ENCODE measurements at regions not wholly inside any gene's neighbourhood (a gene's known extent, or its start where the extent isn't known, plus 50 kb on each side); places are given as distances from the start of the nearest gene placed in this dataset.

DNA sequence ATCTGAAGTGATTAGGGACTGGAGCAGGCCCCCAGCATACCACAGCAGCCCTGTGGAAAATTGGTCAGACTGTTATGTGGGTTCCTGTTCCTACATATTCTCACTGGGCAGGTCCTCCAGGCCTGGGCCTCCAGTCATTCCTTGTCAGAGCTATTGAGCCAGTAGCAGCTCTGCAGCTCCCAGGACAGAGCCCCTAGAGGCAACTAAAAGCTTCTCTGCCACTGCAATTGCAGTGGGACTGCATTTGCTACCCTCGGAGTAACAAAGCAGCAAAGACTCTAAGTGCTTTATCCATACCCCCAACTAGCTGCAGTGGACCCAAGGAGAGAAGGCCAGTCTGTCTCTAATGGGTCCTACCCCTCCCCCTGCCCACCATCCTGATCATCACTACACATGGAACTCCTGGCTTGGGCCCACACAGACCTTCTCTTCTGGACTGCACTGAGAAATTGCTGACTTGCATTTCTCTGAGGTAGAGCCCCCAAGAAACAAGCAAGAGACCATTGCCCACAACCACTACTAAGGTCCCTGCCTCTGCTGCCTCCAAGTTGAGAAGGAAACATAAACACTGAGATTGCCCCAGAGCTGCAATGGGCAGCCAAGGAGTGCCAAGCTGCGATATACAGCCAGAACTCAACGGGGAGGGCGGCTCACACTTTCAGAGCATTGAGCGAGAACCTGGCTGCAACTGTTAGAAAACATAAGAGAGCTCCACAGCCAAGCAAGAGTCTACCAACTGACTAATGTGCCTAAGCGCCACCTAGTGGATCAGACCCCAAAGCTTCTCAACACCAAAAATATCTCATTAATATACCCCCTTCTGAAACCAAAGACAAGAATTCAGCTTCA, 738.7 kb upstream of the NDST4 start:
- peak; percentile 24 for DNase-seq
- TF ChIP-seq, protein P1, sequence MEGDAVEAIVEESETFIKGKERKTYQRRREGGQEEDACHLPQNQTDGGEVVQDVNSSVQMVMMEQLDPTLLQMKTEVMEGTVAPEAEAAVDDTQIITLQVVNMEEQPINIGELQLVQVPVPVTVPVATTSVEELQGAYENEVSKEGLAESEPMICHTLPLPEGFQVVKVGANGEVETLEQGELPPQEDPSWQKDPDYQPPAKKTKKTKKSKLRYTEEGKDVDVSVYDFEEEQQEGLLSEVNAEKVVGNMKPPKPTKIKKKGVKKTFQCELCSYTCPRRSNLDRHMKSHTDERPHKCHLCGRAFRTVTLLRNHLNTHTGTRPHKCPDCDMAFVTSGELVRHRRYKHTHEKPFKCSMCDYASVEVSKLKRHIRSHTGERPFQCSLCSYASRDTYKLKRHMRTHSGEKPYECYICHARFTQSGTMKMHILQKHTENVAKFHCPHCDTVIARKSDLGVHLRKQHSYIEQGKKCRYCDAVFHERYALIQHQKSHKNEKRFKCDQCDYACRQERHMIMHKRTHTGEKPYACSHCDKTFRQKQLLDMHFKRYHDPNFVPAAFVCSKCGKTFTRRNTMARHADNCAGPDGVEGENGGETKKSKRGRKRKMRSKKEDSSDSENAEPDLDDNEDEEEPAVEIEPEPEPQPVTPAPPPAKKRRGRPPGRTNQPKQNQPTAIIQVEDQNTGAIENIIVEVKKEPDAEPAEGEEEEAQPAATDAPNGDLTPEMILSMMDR (IDR thresholded peaks at IDR 0.05; ENCODE audit: low read depth, low read length, missing control alignments) = peak; percentile 76
- Histone ChIP-seq H3K36me3 (replicated peaks) (no peaks in the 10 kb centered on the region), H3K27me3 (replicated peaks) (no peaks in the 10 kb centered on the region), H3K27ac (no peak overlapping the region), H3K4me3 (ENCODE audit: low read depth, low read length) (no peak overlapping the region)
- in situ Hi-C loops (cut with HindIII; ENCODE audit: low pct_ligation_motif_present, low sequenced_read_pairs) = no loop called here

DNA sequence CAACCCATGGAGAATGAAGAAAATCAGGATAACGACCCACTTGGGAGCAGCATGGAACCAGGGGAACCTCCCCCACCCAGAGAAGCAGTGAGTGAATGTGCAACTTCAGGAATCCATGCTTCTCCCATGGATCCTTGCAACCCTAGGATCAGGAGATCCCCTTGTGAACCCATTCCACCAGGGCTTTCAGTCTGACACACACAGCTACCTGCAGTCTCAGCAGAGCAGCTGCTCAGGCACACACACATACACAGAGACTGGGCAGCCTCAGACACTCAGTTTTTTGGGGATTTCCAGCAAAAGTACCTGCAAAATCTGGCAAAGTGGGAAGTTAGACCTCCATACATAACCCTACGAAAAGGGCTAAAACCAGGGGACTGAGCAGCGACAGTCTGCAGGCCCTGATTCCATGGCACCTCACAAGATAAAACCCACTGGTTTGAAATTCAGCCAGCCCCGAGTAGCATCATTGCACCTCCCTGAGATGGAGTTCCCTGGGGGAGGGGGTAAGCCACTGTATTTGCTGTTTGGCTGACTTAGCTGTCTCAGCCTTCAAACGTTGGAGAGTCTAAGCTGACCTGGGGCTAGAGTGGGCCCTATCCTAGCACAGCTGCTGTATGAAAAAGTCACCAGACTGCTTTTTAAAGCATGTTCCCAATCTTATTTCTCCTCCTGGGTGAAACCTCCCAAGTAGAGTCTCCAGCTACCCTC, 737.5 kb upstream of the NDST4 start:
- DNase-seq = no peak
- Histone ChIP-seq H3K36me3 (replicated peaks) (no peaks in the 10 kb centered on the region), H3K27ac (no peak overlapping the region), H3K27me3 (replicated peaks) (no peaks in the 10 kb centered on the region), H3K4me3 (ENCODE audit: low read depth, low read length) (no peak overlapping the region)
- TF ChIP-seq, protein P1 (IDR thresholded peaks at IDR 0.05; ENCODE audit: low read depth, low read length, missing control alignments) = no peak
- in situ Hi-C loops (cut with HindIII; ENCODE audit: low pct_ligation_motif_present, low sequenced_read_pairs) = no loop called here

DNA sequence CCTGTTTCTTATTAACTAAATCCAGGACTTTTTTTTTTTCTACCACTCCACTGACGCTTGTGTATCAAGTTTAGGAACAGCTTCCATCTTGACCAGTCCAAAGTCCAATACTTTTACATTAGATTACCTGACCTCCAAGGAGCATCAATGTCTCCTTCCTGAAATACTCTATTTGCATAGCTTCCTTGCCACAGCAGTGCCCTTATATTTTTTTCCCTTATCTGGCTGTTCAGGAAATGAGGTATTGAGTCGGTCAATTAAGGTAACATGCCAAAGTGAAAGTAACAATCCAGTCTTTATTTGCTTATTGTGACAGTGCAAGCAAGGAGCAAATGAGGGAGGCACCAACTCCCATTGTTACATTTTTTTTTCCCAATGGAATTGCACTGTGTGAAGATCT, 730.8 kb upstream of the NDST4 start:
- Histone ChIP-seq H3K27ac (no peak overlapping the region), H3K36me3 (replicated peaks) (no peaks in the 10 kb centered on the region), H3K4me3 (ENCODE audit: low read depth, low read length) (no peak overlapping the region), H3K27me3 (replicated peaks) (no peaks in the 10 kb centered on the region)
- in situ Hi-C loops (cut with HindIII; ENCODE audit: low pct_ligation_motif_present, low sequenced_read_pairs) = no loop called here
- DNase-seq = no peak
- TF ChIP-seq, protein P1 (IDR thresholded peaks at IDR 0.05; ENCODE audit: low read depth, low read length, missing control alignments) = no peak

DNA sequence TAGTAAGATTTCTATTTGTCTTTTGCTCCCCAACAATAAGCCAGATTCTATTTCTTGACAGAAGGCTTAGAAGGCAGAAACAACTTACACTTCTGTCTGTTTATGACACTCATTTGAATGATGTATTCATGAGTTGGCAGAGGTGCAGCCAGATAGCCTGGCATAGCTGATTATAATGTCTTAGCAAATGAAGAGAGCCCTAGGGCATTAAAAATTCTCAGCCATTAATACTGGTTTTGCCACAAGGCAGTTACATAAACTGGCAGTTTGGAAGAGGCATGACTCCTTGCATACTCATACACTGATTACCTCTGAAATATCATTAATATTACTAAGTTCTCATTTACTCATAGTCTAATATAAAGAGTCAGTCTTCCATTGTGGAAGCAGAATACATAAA, 728.5 kb upstream of the NDST4 start:
- Histone ChIP-seq H3K4me3 (ENCODE audit: low read depth, low read length) (no peak overlapping the region), H3K36me3 (replicated peaks) (no peaks in the 10 kb centered on the region), H3K27me3 (replicated peaks) (no peaks in the 10 kb centered on the region), H3K27ac (no peak overlapping the region)
- in situ Hi-C loops (cut with HindIII; ENCODE audit: low pct_ligation_motif_present, low sequenced_read_pairs) = no loop called here
- DNase-seq = no peak
- TF ChIP-seq, protein P1 (IDR thresholded peaks at IDR 0.05; ENCODE audit: low read depth, low read length, missing control alignments) = no peak

DNA sequence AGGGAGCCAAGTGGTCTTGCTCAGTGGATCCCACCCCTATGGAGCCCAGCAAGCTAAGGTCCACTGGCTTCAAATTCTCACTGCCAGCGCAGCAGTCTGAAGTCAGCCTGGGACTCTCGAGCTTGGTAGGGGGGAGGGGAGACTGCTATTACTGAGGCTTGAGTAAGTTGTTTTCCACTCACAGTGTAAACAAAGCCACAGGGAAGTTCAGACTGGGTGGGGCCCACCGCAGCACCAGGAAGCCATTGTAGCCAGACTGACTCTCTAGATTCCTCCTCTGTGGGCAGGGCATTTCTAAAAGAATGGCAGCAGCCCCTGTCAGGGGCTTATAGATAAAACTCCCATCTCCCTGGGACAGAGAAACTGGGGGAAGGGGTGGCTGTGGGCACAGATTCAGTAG, 721.0 kb upstream of the NDST4 start:
- no peak overlapping the region for H3K27ac ChIP-seq
- DNase-seq = no peak
- H3K4me3 ChIP-seq (ENCODE audit: low read depth, low read length) = no peak overlapping the region
- no peaks in the 10 kb centered on the region for H3K36me3 ChIP-seq (replicated peaks)
- TF ChIP-seq, protein P1 (IDR thresholded peaks at IDR 0.05; ENCODE audit: low read depth, low read length, missing control alignments) = no peak
- in situ Hi-C loops (cut with HindIII; ENCODE audit: low pct_ligation_motif_present, low sequenced_read_pairs) = no loop called here
- H3K27me3 ChIP-seq (replicated peaks) = no peaks in the 10 kb centered on the region

All from brain microvascular endothelial cell (primary cell).